K562 (cell line): ENCODE measurements at regions not wholly inside any gene's neighbourhood (a gene's known extent, or its start where the extent isn't known, plus 50 kb on each side); places are given as distances from the start of the nearest gene placed in this dataset.

Experiments used
- ASH1L ChIP-seq: fragments of 450-650 bp; IDR thresholded peaks from 2 replicates; pipeline ENCODE4 v1.6.1; 2018; ENCODE audit warnings: borderline replicate concordance, mild to moderate bottlenecking, low read depth; ENCODE audit not compliant: partially characterized antibody
- CAMTA2 ChIP-seq: fragments of 250-450 bp; sonication (Bioruptor Pico); conservative IDR thresholded peaks from 2 replicates; pipeline ENCODE4 v1.5.1; 2022
- IRF2 ChIP-seq: sonication (generic); formaldehyde crosslinking; IDR thresholded peaks from 2 replicates; pipeline ENCODE4 v1.8.1; 2022; ENCODE audit warnings: mild to moderate bottlenecking, missing genetic modification reagents
- MBD2 ChIP-seq: sonication (generic); IDR thresholded peaks from 2 replicates; pipeline ENCODE4 v1.6.1; 2016; ENCODE audit warnings: low read depth, borderline replicate concordance
- MECOM ChIP-seq: fragments of 250-450 bp; sonication (Bioruptor Pico); IDR thresholded peaks from 2 replicates; pipeline ENCODE4 v1.8.0; 2022; ENCODE audit warnings: inconsistent platforms
- NFATC3 ChIP-seq: fragments of 450-650 bp; IDR thresholded peaks from 2 replicates; pipeline ENCODE4 v1.6.1; 2017; ENCODE audit warnings: mild to moderate bottlenecking
- NFYB ChIP-seq: IDR thresholded peaks from 2 replicates; pipeline ENCODE4 v1.6.1; 2011; ENCODE audit warnings: mild to moderate bottlenecking, moderate library complexity; ENCODE audit not compliant: insufficient read length; ENCODE audit errors: extremely low read depth
- PHF8 ChIP-seq: fragments of 200-600 bp; sonication (generic); IDR thresholded peaks from 2 replicates; pipeline ENCODE4 v1.6.1; 2012; ENCODE audit warnings: mixed run types, mild to moderate bottlenecking, inconsistent platforms, low read length, moderate library complexity, borderline replicate concordance
- RBM25 ChIP-seq: fragments of 200-400 bp; formaldehyde crosslinking; IDR thresholded peaks from 2 replicates; pipeline ENCODE4 v1.6.1; 2018; ENCODE audit warnings: low read length, low read depth, moderate library complexity; ENCODE audit not compliant: severe bottlenecking
- RFX7 ChIP-seq: fragments of 250-450 bp; sonication (Bioruptor Pico); IDR thresholded peaks from 2 replicates; pipeline ENCODE4 v1.5.1; 2021; ENCODE audit warnings: mild to moderate bottlenecking
- TAF15 ChIP-seq: fragments of 200-400 bp; formaldehyde crosslinking; IDR thresholded peaks from 2 replicates; pipeline ENCODE4 v1.6.1; 2017; ENCODE audit warnings: mild to moderate bottlenecking, low read depth, low read length, moderate library complexity
- ZNF146 ChIP-seq: IDR thresholded peaks from one replicate; pipeline ENCODE4 v1.6.1; 2018; ENCODE audit warnings: missing compliant biosample characterization; ENCODE audit not compliant: unreplicated experiment
- TF ChIP-seq, protein P1 (sequence below): sonication (generic); formaldehyde crosslinking; IDR thresholded peaks from 2 replicates; pipeline ENCODE4 v1.8.0; 2023; ENCODE audit warnings: missing genetic modification reagents, mild to moderate bottlenecking, borderline replicate concordance
- TF ChIP-seq, protein P2 (sequence below), 2 experiments: fragments of 200-800 bp in 1 of 2; sonication (Bioruptor generic) in 1 of 2; sonication (generic) in 1 of 2; formaldehyde crosslinking in 1 of 2; IDR thresholded peaks in 1 of 2; conservative IDR thresholded peaks in 1 of 2; 2 replicates each; pipeline versions ENCODE4 v1.5.0 to v1.6.1; 2016 to 2020; ENCODE audit warnings: missing compliant biosample characterization in 1 of 2, missing genetic modification characterization in 1 of 2, missing genetic modification reagents in 1 of 2
- TF ChIP-seq, protein P3 (sequence below): fragments of 250-450 bp; sonication (Bioruptor Pico); IDR thresholded peaks from 2 replicates; pipeline ENCODE4 v1.5.1; 2021; ENCODE audit warnings: mild to moderate bottlenecking
- TF ChIP-seq, protein P4 (sequence below): sonication (generic); formaldehyde crosslinking; IDR thresholded peaks from 2 replicates; pipeline ENCODE4 v1.8.1; 2022; ENCODE audit warnings: missing genetic modification reagents

DNA sequence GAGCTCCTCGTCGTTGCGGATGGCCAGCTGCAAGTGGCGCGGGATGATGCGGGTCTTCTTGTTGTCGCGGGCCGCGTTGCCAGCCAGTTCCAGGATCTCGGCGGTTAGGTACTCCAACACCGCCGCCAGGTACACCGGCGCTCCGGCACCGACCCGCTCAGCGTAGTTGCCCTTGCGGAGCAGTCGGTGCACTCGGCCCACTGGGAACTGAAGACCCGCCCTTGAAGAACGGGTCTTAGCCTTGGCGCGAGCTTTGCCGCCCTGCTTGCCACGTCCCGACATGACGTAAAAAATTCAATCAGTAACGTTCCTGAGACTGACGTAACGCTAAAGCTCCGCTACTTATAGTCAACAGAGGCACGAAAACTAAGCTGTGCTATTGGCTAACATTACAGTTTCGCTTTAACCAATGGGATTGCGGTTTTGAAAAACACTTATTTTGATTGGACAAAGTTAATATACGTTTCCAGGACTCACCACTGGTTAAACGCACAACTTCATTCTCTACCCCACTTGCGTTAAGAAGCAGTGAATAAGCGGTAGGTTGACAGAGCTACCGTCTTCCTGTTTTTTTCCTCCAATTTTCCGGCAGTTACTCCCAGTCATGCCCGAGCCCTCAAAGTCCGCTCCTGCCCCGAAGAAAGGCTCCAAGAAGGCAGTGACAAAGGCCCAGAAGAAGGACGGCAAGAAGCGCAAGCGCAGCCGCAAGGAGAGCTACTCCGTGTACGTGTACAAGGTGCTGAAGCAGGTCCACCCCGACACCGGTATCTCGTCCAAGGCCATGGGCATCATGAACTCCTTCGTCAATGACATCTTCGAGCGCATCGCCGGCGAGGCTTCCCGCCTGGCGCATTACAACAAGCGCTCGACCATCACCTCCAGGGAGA, 73.9 kb downstream of the OR2B2 start (continued):
- TF ChIP-seq, protein P1, sequence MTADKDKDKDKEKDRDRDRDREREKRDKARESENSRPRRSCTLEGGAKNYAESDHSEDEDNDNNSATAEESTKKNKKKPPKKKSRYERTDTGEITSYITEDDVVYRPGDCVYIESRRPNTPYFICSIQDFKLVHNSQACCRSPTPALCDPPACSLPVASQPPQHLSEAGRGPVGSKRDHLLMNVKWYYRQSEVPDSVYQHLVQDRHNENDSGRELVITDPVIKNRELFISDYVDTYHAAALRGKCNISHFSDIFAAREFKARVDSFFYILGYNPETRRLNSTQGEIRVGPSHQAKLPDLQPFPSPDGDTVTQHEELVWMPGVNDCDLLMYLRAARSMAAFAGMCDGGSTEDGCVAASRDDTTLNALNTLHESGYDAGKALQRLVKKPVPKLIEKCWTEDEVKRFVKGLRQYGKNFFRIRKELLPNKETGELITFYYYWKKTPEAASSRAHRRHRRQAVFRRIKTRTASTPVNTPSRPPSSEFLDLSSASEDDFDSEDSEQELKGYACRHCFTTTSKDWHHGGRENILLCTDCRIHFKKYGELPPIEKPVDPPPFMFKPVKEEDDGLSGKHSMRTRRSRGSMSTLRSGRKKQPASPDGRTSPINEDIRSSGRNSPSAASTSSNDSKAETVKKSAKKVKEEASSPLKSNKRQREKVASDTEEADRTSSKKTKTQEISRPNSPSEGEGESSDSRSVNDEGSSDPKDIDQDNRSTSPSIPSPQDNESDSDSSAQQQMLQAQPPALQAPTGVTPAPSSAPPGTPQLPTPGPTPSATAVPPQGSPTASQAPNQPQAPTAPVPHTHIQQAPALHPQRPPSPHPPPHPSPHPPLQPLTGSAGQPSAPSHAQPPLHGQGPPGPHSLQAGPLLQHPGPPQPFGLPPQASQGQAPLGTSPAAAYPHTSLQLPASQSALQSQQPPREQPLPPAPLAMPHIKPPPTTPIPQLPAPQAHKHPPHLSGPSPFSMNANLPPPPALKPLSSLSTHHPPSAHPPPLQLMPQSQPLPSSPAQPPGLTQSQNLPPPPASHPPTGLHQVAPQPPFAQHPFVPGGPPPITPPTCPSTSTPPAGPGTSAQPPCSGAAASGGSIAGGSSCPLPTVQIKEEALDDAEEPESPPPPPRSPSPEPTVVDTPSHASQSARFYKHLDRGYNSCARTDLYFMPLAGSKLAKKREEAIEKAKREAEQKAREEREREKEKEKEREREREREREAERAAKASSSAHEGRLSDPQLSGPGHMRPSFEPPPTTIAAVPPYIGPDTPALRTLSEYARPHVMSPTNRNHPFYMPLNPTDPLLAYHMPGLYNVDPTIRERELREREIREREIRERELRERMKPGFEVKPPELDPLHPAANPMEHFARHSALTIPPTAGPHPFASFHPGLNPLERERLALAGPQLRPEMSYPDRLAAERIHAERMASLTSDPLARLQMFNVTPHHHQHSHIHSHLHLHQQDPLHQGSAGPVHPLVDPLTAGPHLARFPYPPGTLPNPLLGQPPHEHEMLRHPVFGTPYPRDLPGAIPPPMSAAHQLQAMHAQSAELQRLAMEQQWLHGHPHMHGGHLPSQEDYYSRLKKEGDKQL (CRISPR knock-in tag) = peak; percentile 92; the same call in 1 of the 2 replicates
- TF ChIP-seq TAF15 (peak; percentile 49; the same call in 1 of the 2 replicates), ASH1L (peak; percentile 97), ZNF146 (CRISPR knock-in tag) (peak; percentile 5), CAMTA2 (CRISPR knock-in tag) (0 out of 2 replicates have a peak, but pooled peaks have one; percentile 59), RBM25 (peak; percentile 96), RFX7 (CRISPR knock-in tag) (no peak), NFATC3 (no peak), MECOM (CRISPR knock-in tag) (no peak), NFYB (peak; percentile 86), IRF2 (CRISPR knock-in tag) (no peak), MBD2 (peak; percentile 94), PHF8 (peak; percentile 63)
- TF ChIP-seq, protein P2, sequence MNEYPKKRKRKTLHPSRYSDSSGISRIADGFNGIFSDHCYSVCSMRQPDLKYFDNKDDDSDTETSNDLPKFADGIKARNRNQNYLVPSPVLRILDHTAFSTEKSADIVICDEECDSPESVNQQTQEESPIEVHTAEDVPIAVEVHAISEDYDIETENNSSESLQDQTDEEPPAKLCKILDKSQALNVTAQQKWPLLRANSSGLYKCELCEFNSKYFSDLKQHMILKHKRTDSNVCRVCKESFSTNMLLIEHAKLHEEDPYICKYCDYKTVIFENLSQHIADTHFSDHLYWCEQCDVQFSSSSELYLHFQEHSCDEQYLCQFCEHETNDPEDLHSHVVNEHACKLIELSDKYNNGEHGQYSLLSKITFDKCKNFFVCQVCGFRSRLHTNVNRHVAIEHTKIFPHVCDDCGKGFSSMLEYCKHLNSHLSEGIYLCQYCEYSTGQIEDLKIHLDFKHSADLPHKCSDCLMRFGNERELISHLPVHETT (CRISPR knock-in tag; conservative IDR thresholded peaks at IDR 0.05 in 1 of 2, IDR thresholded peaks at IDR 0.05 in 1 of 2) = peak in 1 of 2 experiments; percentile 59; a peak in 2 of 4 replicates
- TF ChIP-seq, protein P3, sequence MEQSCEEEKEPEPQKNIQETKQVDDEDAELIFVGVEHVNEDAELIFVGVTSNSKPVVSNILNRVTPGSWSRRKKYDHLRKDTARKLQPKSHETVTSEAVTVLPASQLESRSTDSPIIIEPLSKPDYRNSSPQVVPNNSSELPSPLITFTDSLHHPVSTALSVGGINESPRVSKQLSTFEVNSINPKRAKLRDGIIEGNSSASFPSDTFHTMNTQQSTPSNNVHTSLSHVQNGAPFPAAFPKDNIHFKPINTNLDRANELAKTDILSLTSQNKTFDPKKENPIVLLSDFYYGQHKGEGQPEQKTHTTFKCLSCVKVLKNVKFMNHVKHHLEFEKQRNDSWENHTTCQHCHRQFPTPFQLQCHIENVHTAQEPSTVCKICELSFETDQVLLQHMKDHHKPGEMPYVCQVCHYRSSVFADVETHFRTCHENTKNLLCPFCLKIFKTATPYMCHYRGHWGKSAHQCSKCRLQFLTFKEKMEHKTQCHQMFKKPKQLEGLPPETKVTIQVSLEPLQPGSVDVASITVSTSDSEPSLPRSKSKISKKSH (CRISPR knock-in tag) = no peak
- TF ChIP-seq, protein P4, sequence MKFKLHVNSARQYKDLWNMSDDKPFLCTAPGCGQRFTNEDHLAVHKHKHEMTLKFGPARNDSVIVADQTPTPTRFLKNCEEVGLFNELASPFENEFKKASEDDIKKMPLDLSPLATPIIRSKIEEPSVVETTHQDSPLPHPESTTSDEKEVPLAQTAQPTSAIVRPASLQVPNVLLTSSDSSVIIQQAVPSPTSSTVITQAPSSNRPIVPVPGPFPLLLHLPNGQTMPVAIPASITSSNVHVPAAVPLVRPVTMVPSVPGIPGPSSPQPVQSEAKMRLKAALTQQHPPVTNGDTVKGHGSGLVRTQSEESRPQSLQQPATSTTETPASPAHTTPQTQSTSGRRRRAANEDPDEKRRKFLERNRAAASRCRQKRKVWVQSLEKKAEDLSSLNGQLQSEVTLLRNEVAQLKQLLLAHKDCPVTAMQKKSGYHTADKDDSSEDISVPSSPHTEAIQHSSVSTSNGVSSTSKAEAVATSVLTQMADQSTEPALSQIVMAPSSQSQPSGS (CRISPR knock-in tag) = peak; percentile 91
